ENCODE measurements at regions not wholly inside any gene's neighbourhood (a gene's known extent, or its start where the extent isn't known, plus 50 kb on each side); places are given as distances from the start of the nearest gene placed in this dataset.

DNA sequence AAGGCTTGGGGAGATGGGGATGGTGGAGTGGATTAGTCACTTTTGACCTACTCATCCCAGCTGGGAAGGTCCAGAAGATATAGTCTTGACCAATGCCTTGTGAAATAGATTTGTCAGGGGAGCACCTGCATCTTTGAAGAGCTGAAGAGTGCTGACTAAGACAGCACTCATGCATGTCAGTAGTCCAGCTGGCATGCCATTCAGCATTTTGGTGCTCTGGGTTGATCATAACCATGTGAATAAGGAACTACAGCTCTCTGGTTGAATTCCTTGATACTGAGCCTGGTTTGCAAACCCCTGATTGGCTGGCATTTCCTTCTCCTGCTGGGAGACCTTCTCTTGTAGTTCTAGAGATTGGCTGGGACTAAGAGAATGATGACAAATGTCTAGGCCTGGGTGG, 106.8 kb upstream of the ALX4 start:
- TF ChIP-seq, protein P1, sequence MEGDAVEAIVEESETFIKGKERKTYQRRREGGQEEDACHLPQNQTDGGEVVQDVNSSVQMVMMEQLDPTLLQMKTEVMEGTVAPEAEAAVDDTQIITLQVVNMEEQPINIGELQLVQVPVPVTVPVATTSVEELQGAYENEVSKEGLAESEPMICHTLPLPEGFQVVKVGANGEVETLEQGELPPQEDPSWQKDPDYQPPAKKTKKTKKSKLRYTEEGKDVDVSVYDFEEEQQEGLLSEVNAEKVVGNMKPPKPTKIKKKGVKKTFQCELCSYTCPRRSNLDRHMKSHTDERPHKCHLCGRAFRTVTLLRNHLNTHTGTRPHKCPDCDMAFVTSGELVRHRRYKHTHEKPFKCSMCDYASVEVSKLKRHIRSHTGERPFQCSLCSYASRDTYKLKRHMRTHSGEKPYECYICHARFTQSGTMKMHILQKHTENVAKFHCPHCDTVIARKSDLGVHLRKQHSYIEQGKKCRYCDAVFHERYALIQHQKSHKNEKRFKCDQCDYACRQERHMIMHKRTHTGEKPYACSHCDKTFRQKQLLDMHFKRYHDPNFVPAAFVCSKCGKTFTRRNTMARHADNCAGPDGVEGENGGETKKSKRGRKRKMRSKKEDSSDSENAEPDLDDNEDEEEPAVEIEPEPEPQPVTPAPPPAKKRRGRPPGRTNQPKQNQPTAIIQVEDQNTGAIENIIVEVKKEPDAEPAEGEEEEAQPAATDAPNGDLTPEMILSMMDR (IDR thresholded peaks at IDR 0.05), result no peak
- no peak for TF ChIP-seq POLR2A (IDR thresholded peaks at IDR 0.05)

Measured in uterus (tissue), 2 donors.